ENCODE measurements at regions not wholly inside any gene's neighbourhood (a gene's known extent, or its start where the extent isn't known, plus 50 kb on each side); places are given as distances from the start of the nearest gene placed in this dataset.

DNA sequence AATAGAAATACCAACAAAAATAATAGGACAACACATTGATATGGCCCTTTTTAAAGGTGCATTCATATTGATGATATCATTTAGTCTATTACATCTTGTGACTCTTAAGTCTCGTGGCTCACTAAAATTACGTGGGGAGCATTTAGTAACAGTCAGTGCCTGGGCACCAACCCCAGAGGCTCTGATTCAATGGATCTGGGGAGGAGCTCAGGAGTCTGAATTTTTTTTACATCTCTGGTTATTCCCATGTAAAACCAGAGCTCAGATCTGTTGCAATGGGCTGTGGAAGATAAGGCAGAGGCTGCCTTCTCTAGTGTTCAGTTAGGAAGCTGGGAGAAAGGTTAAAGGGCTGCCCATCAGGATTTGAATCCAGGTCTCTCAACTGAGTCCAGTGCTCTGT is 549.9 kb upstream of the CDH5 start:
- TF ChIP-seq, protein P1, sequence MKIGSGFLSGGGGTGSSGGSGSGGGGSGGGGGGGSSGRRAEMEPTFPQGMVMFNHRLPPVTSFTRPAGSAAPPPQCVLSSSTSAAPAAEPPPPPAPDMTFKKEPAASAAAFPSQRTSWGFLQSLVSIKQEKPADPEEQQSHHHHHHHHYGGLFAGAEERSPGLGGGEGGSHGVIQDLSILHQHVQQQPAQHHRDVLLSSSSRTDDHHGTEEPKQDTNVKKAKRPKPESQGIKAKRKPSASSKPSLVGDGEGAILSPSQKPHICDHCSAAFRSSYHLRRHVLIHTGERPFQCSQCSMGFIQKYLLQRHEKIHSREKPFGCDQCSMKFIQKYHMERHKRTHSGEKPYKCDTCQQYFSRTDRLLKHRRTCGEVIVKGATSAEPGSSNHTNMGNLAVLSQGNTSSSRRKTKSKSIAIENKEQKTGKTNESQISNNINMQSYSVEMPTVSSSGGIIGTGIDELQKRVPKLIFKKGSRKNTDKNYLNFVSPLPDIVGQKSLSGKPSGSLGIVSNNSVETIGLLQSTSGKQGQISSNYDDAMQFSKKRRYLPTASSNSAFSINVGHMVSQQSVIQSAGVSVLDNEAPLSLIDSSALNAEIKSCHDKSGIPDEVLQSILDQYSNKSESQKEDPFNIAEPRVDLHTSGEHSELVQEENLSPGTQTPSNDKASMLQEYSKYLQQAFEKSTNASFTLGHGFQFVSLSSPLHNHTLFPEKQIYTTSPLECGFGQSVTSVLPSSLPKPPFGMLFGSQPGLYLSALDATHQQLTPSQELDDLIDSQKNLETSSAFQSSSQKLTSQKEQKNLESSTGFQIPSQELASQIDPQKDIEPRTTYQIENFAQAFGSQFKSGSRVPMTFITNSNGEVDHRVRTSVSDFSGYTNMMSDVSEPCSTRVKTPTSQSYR (CRISPR knock-in tag; IDR thresholded peaks at IDR 0.05), result no peak
- TF ChIP-seq, protein P2, sequence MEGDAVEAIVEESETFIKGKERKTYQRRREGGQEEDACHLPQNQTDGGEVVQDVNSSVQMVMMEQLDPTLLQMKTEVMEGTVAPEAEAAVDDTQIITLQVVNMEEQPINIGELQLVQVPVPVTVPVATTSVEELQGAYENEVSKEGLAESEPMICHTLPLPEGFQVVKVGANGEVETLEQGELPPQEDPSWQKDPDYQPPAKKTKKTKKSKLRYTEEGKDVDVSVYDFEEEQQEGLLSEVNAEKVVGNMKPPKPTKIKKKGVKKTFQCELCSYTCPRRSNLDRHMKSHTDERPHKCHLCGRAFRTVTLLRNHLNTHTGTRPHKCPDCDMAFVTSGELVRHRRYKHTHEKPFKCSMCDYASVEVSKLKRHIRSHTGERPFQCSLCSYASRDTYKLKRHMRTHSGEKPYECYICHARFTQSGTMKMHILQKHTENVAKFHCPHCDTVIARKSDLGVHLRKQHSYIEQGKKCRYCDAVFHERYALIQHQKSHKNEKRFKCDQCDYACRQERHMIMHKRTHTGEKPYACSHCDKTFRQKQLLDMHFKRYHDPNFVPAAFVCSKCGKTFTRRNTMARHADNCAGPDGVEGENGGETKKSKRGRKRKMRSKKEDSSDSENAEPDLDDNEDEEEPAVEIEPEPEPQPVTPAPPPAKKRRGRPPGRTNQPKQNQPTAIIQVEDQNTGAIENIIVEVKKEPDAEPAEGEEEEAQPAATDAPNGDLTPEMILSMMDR (IDR thresholded peaks at IDR 0.05), result no peak
- TF ChIP-seq ZNF263 (CRISPR knock-in tag; IDR thresholded peaks at IDR 0.05; ENCODE audit: low read depth) (no peak), ZNF232 (CRISPR knock-in tag; IDR thresholded peaks at IDR 0.05) (no peak), EMX1 (CRISPR knock-in tag; IDR thresholded peaks at IDR 0.05) (no peak), TEAD4 (CRISPR knock-in tag; IDR thresholded peaks at IDR 0.05) (no peak), ATF1 (CRISPR knock-in tag; IDR thresholded peaks at IDR 0.05) (no peak), CBFB (CRISPR knock-in tag; IDR thresholded peaks at IDR 0.05; ENCODE audit: low read depth) (no peak)
- TF ChIP-seq, protein P3, sequence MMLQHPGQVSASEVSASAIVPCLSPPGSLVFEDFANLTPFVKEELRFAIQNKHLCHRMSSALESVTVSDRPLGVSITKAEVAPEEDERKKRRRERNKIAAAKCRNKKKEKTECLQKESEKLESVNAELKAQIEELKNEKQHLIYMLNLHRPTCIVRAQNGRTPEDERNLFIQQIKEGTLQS (CRISPR knock-in tag; conservative IDR thresholded peaks at IDR 0.05), result no peak
- TF ChIP-seq, protein P4, sequence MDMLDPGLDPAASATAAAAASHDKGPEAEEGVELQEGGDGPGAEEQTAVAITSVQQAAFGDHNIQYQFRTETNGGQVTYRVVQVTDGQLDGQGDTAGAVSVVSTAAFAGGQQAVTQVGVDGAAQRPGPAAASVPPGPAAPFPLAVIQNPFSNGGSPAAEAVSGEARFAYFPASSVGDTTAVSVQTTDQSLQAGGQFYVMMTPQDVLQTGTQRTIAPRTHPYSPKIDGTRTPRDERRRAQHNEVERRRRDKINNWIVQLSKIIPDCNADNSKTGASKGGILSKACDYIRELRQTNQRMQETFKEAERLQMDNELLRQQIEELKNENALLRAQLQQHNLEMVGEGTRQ (CRISPR knock-in tag; IDR thresholded peaks at IDR 0.05), result no peak

Measured in WTC11 (cell line).